Brain microvascular endothelial cell (primary cell): ENCODE measurements at regions not wholly inside any gene's neighbourhood (a gene's known extent, or its start where the extent isn't known, plus 50 kb on each side); places are given as distances from the start of the nearest gene placed in this dataset.

Source experiments
- DNase-seq: peaks from one replicate; pipeline ENCODE4 v3.0.0-alpha.2; 2020
- H3K27ac ChIP-seq: fragments of 250-450 bp; sonication (Bioruptor Pico); 2 replicates; pipeline ENCODE4 v1.5.1; 2020; ENCODE audit warnings: mild to moderate bottlenecking, moderate library complexity
- H3K27me3 ChIP-seq: fragments of 250-450 bp; sonication (Bioruptor Pico); replicated peaks from 2 replicates; pipeline ENCODE4 v1.5.1; 2020; ENCODE audit warnings: mild to moderate bottlenecking
- H3K36me3 ChIP-seq: fragments of 250-450 bp; sonication (Bioruptor Pico); replicated peaks from 2 replicates; pipeline ENCODE4 v1.5.1; 2020; ENCODE audit warnings: mild to moderate bottlenecking
- H3K4me3 ChIP-seq: 2 replicates; pipeline ENCODE4 v1.5.1; 2011; ENCODE audit warnings: low read depth, mild to moderate bottlenecking, control low read depth, low read length, moderate library complexity
- in situ Hi-C: cut with HindIII; loops from 2 replicates; pipeline ENCODE4 v1.10.0; 2017; ENCODE audit warnings: low sequenced_read_pairs, low pct_ligation_motif_present
- TF ChIP-seq, protein P1 (sequence below): IDR thresholded peaks from 2 replicates; pipeline ENCODE4 v1.5.1; 2011; ENCODE audit warnings: low read depth, mild to moderate bottlenecking, moderate library complexity, low read length, control low read depth, inconsistent platforms; ENCODE audit errors: missing control alignments

DNA sequence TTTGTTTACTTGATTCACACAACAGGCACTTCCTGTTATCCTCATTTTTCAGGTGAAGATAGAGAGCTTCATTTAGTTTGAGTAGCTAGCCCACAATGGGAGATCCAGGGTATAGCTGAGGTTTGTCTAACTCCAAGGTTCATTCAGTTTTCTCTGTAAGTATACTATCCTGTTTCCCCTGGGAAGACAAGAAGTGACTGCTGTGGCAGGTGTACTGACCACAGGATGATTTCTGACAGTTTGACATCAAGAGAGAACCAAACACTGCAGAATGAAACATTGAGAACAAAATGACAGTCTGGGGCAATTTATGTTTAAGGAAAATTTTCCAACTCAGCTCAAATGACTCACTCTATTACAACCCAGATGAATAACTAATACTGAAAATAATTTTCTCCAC, 958.0 kb downstream of the STPG2 start:
- TF ChIP-seq, protein P1, sequence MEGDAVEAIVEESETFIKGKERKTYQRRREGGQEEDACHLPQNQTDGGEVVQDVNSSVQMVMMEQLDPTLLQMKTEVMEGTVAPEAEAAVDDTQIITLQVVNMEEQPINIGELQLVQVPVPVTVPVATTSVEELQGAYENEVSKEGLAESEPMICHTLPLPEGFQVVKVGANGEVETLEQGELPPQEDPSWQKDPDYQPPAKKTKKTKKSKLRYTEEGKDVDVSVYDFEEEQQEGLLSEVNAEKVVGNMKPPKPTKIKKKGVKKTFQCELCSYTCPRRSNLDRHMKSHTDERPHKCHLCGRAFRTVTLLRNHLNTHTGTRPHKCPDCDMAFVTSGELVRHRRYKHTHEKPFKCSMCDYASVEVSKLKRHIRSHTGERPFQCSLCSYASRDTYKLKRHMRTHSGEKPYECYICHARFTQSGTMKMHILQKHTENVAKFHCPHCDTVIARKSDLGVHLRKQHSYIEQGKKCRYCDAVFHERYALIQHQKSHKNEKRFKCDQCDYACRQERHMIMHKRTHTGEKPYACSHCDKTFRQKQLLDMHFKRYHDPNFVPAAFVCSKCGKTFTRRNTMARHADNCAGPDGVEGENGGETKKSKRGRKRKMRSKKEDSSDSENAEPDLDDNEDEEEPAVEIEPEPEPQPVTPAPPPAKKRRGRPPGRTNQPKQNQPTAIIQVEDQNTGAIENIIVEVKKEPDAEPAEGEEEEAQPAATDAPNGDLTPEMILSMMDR, result no peak
- Histone ChIP-seq H3K4me3 (no peak overlapping the region), H3K27ac (no peak overlapping the region), H3K36me3 (no peaks in the 10 kb centered on the region), H3K27me3 (no peaks in the 10 kb centered on the region)
- DNase-seq, result no peak
- in situ Hi-C loops, result no loop called here

DNA sequence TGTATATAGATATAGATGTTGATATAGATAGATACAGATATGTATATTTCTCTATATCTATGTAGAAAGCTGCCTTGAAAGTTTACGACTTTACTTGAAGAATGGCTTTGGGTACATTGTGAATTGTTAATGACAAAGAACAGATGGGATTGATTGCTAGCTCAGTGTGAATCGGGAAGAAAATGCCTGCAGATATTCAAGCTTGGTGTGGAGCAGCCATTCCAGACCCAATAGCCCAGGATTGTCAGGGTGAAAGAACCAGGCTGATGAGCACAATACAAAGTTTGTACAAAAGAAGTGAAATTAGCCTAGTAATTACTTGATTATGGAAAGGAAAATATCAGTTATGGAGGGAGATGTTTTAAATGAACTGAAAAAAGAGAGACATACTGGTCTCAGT, 946.2 kb downstream of the STPG2 start:
- in situ Hi-C loops, result no loop called here
- TF ChIP-seq, protein P1, result no peak
- Histone ChIP-seq H3K27me3 (no peaks in the 10 kb centered on the region), H3K27ac (no peak overlapping the region), H3K36me3 (no peaks in the 10 kb centered on the region), H3K4me3 (no peak overlapping the region)
- no peak for DNase-seq

- no peak overlapping the region for H3K27ac ChIP-seq
- no peaks in the 10 kb centered on the region for H3K27me3 ChIP-seq
- TF ChIP-seq, protein P1, result no peak
- no peaks in the 10 kb centered on the region for H3K36me3 ChIP-seq
- H3K4me3 ChIP-seq, result no peak overlapping the region
- DNase-seq, result no peak
- in situ Hi-C loops, result no loop called here
These were observed 934.5 kb downstream of the STPG2 start for GRCh38 chr4:97208749-97209148.

DNA sequence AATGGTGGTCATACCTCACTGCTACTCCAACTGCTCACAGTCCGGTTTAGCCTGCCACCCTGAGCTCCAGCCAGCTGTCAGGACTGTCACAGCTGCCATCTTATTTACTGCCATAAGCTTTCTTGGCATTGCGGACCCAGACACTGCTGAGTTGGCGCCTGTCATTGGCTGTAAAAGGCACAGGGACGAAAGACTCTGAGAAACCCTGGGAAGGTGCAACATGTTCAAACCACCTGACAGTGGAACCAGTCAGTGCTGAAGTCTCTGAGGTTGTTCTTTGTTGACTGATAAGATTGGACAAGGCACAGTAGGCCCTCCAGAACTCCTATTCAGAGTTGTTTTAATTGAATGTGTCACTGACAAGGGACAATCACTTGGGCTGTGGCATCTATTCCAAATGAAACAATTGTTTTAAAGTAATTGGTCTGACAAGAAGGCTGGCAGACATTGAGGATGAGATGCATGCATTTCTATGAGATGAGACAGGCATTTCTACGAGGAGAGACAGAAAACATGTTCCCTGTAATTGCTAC, 927.8 kb downstream of the STPG2 start:
- TF ChIP-seq, protein P1, result no peak
- in situ Hi-C loops, result no loop called here
- no peak for DNase-seq
- Histone ChIP-seq H3K4me3 (no peak overlapping the region), H3K27ac (no peak overlapping the region), H3K36me3 (no peaks in the 10 kb centered on the region), H3K27me3 (no peaks in the 10 kb centered on the region)

- DNase-seq, result no peak
- no peaks in the 10 kb centered on the region for H3K27me3 ChIP-seq
- H3K36me3 ChIP-seq, result no peaks in the 10 kb centered on the region
- in situ Hi-C loops, result no loop called here
- TF ChIP-seq, protein P1, result no peak
- H3K27ac ChIP-seq, result no peak overlapping the region
- no peak overlapping the region for H3K4me3 ChIP-seq
These were observed 927.2 kb downstream of the STPG2 start for GRCh38 chr4:97216046-97216445.

- no peak overlapping the region for H3K4me3 ChIP-seq
- no peaks in the 10 kb centered on the region for H3K36me3 ChIP-seq
- no peak overlapping the region for H3K27ac ChIP-seq
- in situ Hi-C loops, result no loop called here
- H3K27me3 ChIP-seq, result no peaks in the 10 kb centered on the region
- TF ChIP-seq, protein P1, result no peak
- no peak for DNase-seq
These were observed 907.8 kb downstream of the STPG2 start for GRCh38 chr4:97235521-97235920.
